K562 (cell line): ENCODE measurements at regions not wholly inside any gene's neighbourhood (a gene's known extent, or its start where the extent isn't known, plus 50 kb on each side); places are given as distances from the start of the nearest gene placed in this dataset.

Experiments used
- ADNP ChIP-seq: fragments of 200-800 bp; sonication (Bioruptor generic); IDR thresholded peaks from 2 replicates; pipeline ENCODE4 v1.6.1; 2016; ENCODE audit warnings: missing genetic modification characterization, missing compliant biosample characterization
- C11orf30 ChIP-seq: fragments of 450-650 bp; IDR thresholded peaks from 2 replicates; pipeline ENCODE4 v1.6.1; 2016; ENCODE audit warnings: low read depth, mild to moderate bottlenecking
- EZH2 ChIP-seq: IDR thresholded peaks from 2 replicates; pipeline ENCODE4 v1.6.1; 2012; ENCODE audit warnings: low read depth, mild to moderate bottlenecking, inconsistent platforms, low read length, borderline replicate concordance
- GMEB1 ChIP-seq: fragments of 250-450 bp; sonication (Bioruptor Pico); IDR thresholded peaks from 2 replicates; pipeline ENCODE4 v1.4.0; 2020; ENCODE audit warnings: mild to moderate bottlenecking
- ILF3 ChIP-seq: fragments of 450-650 bp; IDR thresholded peaks from 2 replicates; pipeline ENCODE4 v1.6.1; 2018; ENCODE audit warnings: antibody characterized with exemption, mild to moderate bottlenecking, moderate library complexity, borderline replicate concordance
- LCOR ChIP-seq: sonication (generic); formaldehyde crosslinking; IDR thresholded peaks from 2 replicates; pipeline ENCODE4 v1.8.0; 2022; ENCODE audit warnings: mild to moderate bottlenecking, missing genetic modification reagents
- NFXL1 ChIP-seq: fragments of 450-650 bp; formaldehyde crosslinking; IDR thresholded peaks from 2 replicates; pipeline ENCODE4 v1.4.0; 2021; ENCODE audit warnings: mild to moderate bottlenecking
- PHF20 ChIP-seq: fragments of 450-650 bp; IDR thresholded peaks from 2 replicates; pipeline ENCODE4 v1.6.1; 2018; ENCODE audit not compliant: partially characterized antibody
- RBBP5 ChIP-seq: fragments of 200-600 bp; sonication (generic); IDR thresholded peaks from 2 replicates; pipeline ENCODE4 v1.6.1; 2012; ENCODE audit warnings: borderline replicate concordance, mild to moderate bottlenecking, low read length, control low read depth, inconsistent platforms; ENCODE audit not compliant: insufficient read depth, poor library complexity, severe bottlenecking
- ZBTB7A ChIP-seq: IDR thresholded peaks from 2 replicates; pipeline ENCODE4 v1.6.1; 2011; ENCODE audit warnings: low read depth, mild to moderate bottlenecking, low read length, moderate library complexity, borderline replicate concordance; ENCODE audit not compliant: control insufficient read depth
- ZFP1 ChIP-seq: fragments of 450-650 bp; formaldehyde crosslinking; IDR thresholded peaks from 2 replicates; pipeline ENCODE4 v1.4.0; 2020; ENCODE audit warnings: mild to moderate bottlenecking, mixed read lengths
- ZNF561 ChIP-seq: fragments of 450-650 bp; formaldehyde crosslinking; conservative IDR thresholded peaks from 2 replicates; pipeline ENCODE4 v1.4.0; 2020; ENCODE audit warnings: mild to moderate bottlenecking, moderate library complexity
- TF ChIP-seq, protein P1 (sequence below): fragments of 450-650 bp; IDR thresholded peaks from 2 replicates; pipeline ENCODE4 v1.6.1; 2016; ENCODE audit warnings: mild to moderate bottlenecking, moderate library complexity
- TF ChIP-seq, protein P2 (sequence below): sonication (generic); IDR thresholded peaks from 2 replicates; pipeline ENCODE4 v1.6.1; 2016

GRCh38 chr12:124636138-124636978 is 68.9 kb upstream of the NCOR2 start (continued):
- no peak for TF ChIP-seq ZNF561 (CRISPR knock-in tag)
- TF ChIP-seq ADNP (tag): peak; percentile 12; the same call in 1 of the 2 replicates
- no peak for TF ChIP-seq GMEB1
- TF ChIP-seq ZBTB7A: no peak
- no peak for TF ChIP-seq LCOR (CRISPR knock-in tag)
- TF ChIP-seq RBBP5: no peak
- peak; percentile 97 for TF ChIP-seq C11orf30
- TF ChIP-seq PHF20: no peak
- TF ChIP-seq EZH2: no peak
- TF ChIP-seq, protein P1, sequence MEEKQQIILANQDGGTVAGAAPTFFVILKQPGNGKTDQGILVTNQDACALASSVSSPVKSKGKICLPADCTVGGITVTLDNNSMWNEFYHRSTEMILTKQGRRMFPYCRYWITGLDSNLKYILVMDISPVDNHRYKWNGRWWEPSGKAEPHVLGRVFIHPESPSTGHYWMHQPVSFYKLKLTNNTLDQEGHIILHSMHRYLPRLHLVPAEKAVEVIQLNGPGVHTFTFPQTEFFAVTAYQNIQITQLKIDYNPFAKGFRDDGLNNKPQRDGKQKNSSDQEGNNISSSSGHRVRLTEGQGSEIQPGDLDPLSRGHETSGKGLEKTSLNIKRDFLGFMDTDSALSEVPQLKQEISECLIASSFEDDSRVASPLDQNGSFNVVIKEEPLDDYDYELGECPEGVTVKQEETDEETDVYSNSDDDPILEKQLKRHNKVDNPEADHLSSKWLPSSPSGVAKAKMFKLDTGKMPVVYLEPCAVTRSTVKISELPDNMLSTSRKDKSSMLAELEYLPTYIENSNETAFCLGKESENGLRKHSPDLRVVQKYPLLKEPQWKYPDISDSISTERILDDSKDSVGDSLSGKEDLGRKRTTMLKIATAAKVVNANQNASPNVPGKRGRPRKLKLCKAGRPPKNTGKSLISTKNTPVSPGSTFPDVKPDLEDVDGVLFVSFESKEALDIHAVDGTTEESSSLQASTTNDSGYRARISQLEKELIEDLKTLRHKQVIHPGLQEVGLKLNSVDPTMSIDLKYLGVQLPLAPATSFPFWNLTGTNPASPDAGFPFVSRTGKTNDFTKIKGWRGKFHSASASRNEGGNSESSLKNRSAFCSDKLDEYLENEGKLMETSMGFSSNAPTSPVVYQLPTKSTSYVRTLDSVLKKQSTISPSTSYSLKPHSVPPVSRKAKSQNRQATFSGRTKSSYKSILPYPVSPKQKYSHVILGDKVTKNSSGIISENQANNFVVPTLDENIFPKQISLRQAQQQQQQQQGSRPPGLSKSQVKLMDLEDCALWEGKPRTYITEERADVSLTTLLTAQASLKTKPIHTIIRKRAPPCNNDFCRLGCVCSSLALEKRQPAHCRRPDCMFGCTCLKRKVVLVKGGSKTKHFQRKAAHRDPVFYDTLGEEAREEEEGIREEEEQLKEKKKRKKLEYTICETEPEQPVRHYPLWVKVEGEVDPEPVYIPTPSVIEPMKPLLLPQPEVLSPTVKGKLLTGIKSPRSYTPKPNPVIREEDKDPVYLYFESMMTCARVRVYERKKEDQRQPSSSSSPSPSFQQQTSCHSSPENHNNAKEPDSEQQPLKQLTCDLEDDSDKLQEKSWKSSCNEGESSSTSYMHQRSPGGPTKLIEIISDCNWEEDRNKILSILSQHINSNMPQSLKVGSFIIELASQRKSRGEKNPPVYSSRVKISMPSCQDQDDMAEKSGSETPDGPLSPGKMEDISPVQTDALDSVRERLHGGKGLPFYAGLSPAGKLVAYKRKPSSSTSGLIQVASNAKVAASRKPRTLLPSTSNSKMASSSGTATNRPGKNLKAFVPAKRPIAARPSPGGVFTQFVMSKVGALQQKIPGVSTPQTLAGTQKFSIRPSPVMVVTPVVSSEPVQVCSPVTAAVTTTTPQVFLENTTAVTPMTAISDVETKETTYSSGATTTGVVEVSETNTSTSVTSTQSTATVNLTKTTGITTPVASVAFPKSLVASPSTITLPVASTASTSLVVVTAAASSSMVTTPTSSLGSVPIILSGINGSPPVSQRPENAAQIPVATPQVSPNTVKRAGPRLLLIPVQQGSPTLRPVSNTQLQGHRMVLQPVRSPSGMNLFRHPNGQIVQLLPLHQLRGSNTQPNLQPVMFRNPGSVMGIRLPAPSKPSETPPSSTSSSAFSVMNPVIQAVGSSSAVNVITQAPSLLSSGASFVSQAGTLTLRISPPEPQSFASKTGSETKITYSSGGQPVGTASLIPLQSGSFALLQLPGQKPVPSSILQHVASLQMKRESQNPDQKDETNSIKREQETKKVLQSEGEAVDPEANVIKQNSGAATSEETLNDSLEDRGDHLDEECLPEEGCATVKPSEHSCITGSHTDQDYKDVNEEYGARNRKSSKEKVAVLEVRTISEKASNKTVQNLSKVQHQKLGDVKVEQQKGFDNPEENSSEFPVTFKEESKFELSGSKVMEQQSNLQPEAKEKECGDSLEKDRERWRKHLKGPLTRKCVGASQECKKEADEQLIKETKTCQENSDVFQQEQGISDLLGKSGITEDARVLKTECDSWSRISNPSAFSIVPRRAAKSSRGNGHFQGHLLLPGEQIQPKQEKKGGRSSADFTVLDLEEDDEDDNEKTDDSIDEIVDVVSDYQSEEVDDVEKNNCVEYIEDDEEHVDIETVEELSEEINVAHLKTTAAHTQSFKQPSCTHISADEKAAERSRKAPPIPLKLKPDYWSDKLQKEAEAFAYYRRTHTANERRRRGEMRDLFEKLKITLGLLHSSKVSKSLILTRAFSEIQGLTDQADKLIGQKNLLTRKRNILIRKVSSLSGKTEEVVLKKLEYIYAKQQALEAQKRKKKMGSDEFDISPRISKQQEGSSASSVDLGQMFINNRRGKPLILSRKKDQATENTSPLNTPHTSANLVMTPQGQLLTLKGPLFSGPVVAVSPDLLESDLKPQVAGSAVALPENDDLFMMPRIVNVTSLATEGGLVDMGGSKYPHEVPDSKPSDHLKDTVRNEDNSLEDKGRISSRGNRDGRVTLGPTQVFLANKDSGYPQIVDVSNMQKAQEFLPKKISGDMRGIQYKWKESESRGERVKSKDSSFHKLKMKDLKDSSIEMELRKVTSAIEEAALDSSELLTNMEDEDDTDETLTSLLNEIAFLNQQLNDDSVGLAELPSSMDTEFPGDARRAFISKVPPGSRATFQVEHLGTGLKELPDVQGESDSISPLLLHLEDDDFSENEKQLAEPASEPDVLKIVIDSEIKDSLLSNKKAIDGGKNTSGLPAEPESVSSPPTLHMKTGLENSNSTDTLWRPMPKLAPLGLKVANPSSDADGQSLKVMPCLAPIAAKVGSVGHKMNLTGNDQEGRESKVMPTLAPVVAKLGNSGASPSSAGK: no peak
- TF ChIP-seq ILF3: no peak
- TF ChIP-seq ZFP1 (CRISPR knock-in tag): no peak
- TF ChIP-seq, protein P2, sequence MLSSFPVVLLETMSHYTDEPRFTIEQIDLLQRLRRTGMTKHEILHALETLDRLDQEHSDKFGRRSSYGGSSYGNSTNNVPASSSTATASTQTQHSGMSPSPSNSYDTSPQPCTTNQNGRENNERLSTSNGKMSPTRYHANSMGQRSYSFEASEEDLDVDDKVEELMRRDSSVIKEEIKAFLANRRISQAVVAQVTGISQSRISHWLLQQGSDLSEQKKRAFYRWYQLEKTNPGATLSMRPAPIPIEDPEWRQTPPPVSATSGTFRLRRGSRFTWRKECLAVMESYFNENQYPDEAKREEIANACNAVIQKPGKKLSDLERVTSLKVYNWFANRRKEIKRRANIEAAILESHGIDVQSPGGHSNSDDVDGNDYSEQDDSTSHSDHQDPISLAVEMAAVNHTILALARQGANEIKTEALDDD: no peak
- TF ChIP-seq NFXL1 (CRISPR knock-in tag): no peak
